Epithelial cell of esophagus (primary cell): ENCODE measurements at regions not wholly inside any gene's neighbourhood (a gene's known extent, or its start where the extent isn't known, plus 50 kb on each side); places are given as distances from the start of the nearest gene placed in this dataset.

Experiments
- DNase-seq: peaks from one replicate; pipeline ENCODE4 v3.0.0; 2010; ENCODE audit warnings: low read depth
- H3K4me3 ChIP-seq: 2 replicates; pipeline ENCODE4 v1.5.1; 2011; ENCODE audit warnings: mild to moderate bottlenecking, low read length, control low read depth
- CTCF ChIP-seq: IDR thresholded peaks from 2 replicates; pipeline ENCODE4 v1.5.1; 2011; ENCODE audit warnings: low read depth, mild to moderate bottlenecking, low read length, control low read depth, inconsistent platforms; ENCODE audit not compliant: insufficient read depth; ENCODE audit errors: missing control alignments

GRCh38 chr3:184659797-184660301 lies 52.0 kb downstream of the MAGEF1 start:
- no peak for TF ChIP-seq CTCF
- H3K4me3 ChIP-seq = no peak overlapping the region
- no peak for DNase-seq

GRCh38 chr3:184658223-184658928 lies 53.5 kb downstream of the MAGEF1 start:
- no peak for DNase-seq
- no peak overlapping the region for H3K4me3 ChIP-seq
- no peak for TF ChIP-seq CTCF

- no peak for TF ChIP-seq CTCF
- peak; percentile 87 for DNase-seq
- H3K4me3 ChIP-seq = no peak overlapping the region
Measured at GRCh38 chr3:184656829-184657681, 54.8 kb downstream of the MAGEF1 start.

- DNase-seq = no peak
Measured at GRCh38 chr3:184656458-184656828, 55.4 kb downstream of the MAGEF1 start.

GRCh38 chr3:184655597-184655996 lies 56.3 kb downstream of the MAGEF1 start:
- no peak for DNase-seq
- TF ChIP-seq CTCF = no peak
- no peak overlapping the region for H3K4me3 ChIP-seq

More at GRCh38 chr3:184656458-184656828, 55.4 kb downstream of the MAGEF1 start:
- H3K4me3 ChIP-seq = no peak overlapping the region
- no peak for TF ChIP-seq CTCF

GRCh38 chr3:184654375-184654774 lies 57.5 kb downstream of the MAGEF1 start:
- DNase-seq = no peak
- H3K4me3 ChIP-seq = no peak overlapping the region
- TF ChIP-seq CTCF = no peak
